Large intestine (tissue), 3 donors: ENCODE measurements at regions not wholly inside any gene's neighbourhood (a gene's known extent, or its start where the extent isn't known, plus 50 kb on each side); places are given as distances from the start of the nearest gene placed in this dataset.

Source experiments
- DNase-seq, 2 donors: peaks; one replicate each; pipeline versions ENCODE4 v3.0.0 to v3.0.0-alpha.2; 2013
- H3K27ac ChIP-seq: one replicate; pipeline ENCODE4 v1.5.1; 2013; ENCODE audit warnings: low read length
- H3K27me3 ChIP-seq: 2 replicates; pipeline ENCODE4 v1.6.1; 2013; ENCODE audit warnings: low read length; ENCODE audit not compliant: control insufficient read depth, insufficient read depth
- H3K36me3 ChIP-seq: 2 replicates; pipeline ENCODE4 v1.6.1; 2013; ENCODE audit warnings: low read length; ENCODE audit not compliant: control insufficient read depth, insufficient read depth
- H3K4me1 ChIP-seq: one replicate; pipeline ENCODE4 v1.6.1; 2013; ENCODE audit warnings: low read length; ENCODE audit not compliant: control insufficient read depth, insufficient read depth
- H3K4me3 ChIP-seq: one replicate; pipeline ENCODE4 v1.5.1; 2013; ENCODE audit warnings: low read length
- H3K9me3 ChIP-seq: one replicate; pipeline ENCODE4 v1.6.1; 2013; ENCODE audit warnings: mild to moderate bottlenecking, low read depth, low read length, moderate library complexity; ENCODE audit not compliant: control insufficient read depth
- WGBS: methylation state at CpG from one replicate; pipeline ENCODE4 v1.1.5; 2013; ENCODE audit warnings: low lambda C conversion rate; ENCODE audit not compliant: insufficient coverage; 5-methylcytosine and 5-hydroxymethylcytosine counted together

- no CpG with 5 or more reads among the region's 5 CpGs for WGBS
Measured at GRCh38 chr15:88382482-88382983, 84.7 kb downstream of the MRPL46 start.

GRCh38 chr15:88378188-88378637 is 89.0 kb downstream of the MRPL46 start:
- no peak overlapping the region for H3K4me3 ChIP-seq
- no peak overlapping the region for H3K27ac ChIP-seq
- H3K27me3 ChIP-seq = no peaks in the 10 kb centered on the region
- 100% methylated on average over 1 of the region's 3 CpGs for WGBS
- no peaks in the 10 kb centered on the region for H3K9me3 ChIP-seq
- no peaks in the 10 kb centered on the region for H3K4me1 ChIP-seq
- H3K36me3 ChIP-seq = no peaks in the 10 kb centered on the region
- no peak for DNase-seq

More at GRCh38 chr15:88382482-88382983, 84.7 kb downstream of the MRPL46 start:
- Histone ChIP-seq H3K27ac (no peak overlapping the region), H3K4me1 (no peaks in the 10 kb centered on the region), H3K4me3 (no peak overlapping the region), H3K9me3 (peaks cover 6% of the 10 kb centered on the region), H3K27me3 (no peaks in the 10 kb centered on the region), H3K36me3 (no peaks in the 10 kb centered on the region)
- DNase-seq = no peak

DNA sequence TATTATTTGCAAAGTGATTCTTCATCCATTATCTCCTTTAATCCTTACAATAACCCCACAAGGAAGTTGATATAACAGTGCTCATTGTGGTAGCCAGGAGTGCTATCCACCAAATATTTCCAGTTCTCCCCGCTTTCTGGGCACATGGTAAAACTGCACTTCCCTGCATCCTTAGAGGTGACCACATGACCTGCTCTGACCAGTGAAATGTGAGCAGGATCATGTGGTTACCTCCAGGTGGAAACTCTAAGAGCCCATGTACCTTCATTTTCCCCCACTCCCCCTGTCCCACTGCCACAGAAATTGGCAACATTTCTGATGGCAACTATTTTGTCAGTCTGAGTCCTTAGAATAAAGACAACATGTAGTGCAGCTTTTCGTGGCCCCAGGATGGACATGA is 89.7 kb downstream of the MRPL46 start:
- DNase-seq = no peak
- H3K9me3 ChIP-seq = no peaks in the 10 kb centered on the region
- no peak overlapping the region for H3K4me3 ChIP-seq
- no peaks in the 10 kb centered on the region for H3K27me3 ChIP-seq
- H3K36me3 ChIP-seq = no peaks in the 10 kb centered on the region
- 100% methylated on average over 1 of the region's 2 CpGs for whole genome bisulfite sequencing
- H3K4me1 ChIP-seq = no peaks in the 10 kb centered on the region
- no peak overlapping the region for H3K27ac ChIP-seq

DNA sequence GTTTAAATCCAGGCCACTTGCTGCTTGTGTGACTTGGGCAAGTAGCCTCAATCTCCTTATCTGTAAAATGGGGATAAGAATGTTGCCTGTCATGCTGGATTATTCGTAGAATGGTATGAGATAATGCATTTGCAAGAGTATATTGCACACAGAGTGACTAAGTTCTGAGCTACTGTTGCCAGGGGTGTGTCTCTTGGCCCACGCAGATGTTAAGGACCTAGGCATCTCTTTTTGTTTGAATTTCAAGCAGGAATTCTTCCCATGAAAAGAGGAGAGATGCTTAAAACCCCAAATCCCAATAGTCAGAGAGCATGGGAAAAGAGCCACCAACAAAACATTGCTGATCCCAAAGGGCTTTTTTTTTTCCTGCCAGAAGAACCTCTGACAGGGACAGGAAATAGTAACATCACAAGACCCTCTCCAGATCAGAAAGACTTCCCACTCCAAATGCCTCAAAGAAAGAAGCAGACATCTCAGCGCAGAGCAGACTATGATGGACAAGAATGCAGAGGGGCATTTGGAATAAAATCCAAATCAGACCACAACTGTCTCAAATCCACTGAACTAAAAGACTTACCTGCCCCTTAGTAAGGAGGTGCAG is 90.5 kb downstream of the MRPL46 start:
- H3K27me3 ChIP-seq = no peaks in the 10 kb centered on the region
- H3K36me3 ChIP-seq = no peaks in the 10 kb centered on the region
- no CpG with 5 or more reads among the region's 3 CpGs for WGBS
- H3K4me3 ChIP-seq = no peak overlapping the region
- no peak for DNase-seq
- no peak overlapping the region for H3K27ac ChIP-seq
- H3K9me3 ChIP-seq = no peaks in the 10 kb centered on the region
- no peaks in the 10 kb centered on the region for H3K4me1 ChIP-seq

GRCh38 chr15:88375234-88375927 is 91.8 kb downstream of the MRPL46 start:
- Histone ChIP-seq H3K4me3 (no peak overlapping the region), H3K4me1 (no peaks in the 10 kb centered on the region), H3K9me3 (no peaks in the 10 kb centered on the region), H3K27me3 (no peaks in the 10 kb centered on the region), H3K36me3 (no peaks in the 10 kb centered on the region), H3K27ac (no peak overlapping the region)
- no peak for DNase-seq
- 57% methylated on average over 3 of the region's 9 CpGs for WGBS

DNA sequence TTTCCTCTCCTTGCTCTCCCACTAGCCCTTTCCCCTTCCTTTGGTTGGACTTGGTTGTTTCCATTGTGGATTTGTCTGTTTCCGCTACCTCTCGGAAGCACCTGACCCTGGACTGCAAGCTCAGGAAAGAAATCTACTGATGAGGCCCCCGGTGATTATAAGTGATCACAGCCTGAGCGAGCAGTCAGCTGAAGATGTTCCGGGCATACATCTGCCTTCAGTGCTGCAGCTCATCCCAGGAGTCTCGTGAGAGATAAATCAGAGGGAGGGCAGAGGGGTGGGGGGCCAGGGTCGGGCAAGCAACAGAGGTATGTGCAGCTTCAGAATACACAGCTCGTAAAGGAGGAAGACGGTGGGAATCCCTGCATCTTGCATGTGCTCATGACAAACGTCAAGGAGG is 102.1 kb downstream of the MRPL46 start:
- no CpG with 5 or more reads among the region's 10 CpGs for WGBS
- Histone ChIP-seq H3K27me3 (no peaks in the 10 kb centered on the region), H3K4me1 (no peaks in the 10 kb centered on the region), H3K27ac (no peak overlapping the region), H3K4me3 (no peak overlapping the region), H3K36me3 (no peaks in the 10 kb centered on the region), H3K9me3 (no peaks in the 10 kb centered on the region)
- DNase-seq = no peak

GRCh38 chr15:88348579-88349230 is 92.2 kb upstream of the NTRK3 start:
- Histone ChIP-seq H3K27me3 (peaks cover 3% of the 10 kb centered on the region), H3K4me3 (no peak overlapping the region), H3K9me3 (no peaks in the 10 kb centered on the region), H3K36me3 (no peaks in the 10 kb centered on the region), H3K27ac (no peak overlapping the region), H3K4me1 (no peaks in the 10 kb centered on the region)
- DNase-seq = no peak
- 66% methylated on average over 2 of the region's 4 CpGs for WGBS

DNA sequence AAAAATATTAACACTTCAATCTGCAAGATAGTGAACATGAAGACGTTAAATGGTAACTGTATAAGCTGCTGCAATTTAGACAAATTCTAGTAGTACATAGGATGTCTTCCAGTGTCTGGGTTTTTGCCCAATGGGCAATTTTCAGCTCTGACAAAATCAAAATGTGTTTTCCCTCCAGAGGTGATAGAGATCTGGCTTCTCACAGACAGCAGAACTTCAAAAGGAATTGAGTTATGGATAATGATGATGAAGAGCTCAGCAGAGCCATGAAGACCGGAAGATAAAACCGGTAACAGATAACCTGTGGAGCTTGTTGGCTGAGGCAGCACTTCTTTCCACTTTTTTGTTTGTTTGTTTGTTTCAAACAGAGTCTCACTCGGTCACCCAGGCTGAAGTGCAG is 89.4 kb upstream of the NTRK3 start:
- Histone ChIP-seq H3K36me3 (no peaks in the 10 kb centered on the region), H3K27me3 (peaks cover 3% of the 10 kb centered on the region), H3K9me3 (no peaks in the 10 kb centered on the region), H3K27ac (no peak overlapping the region), H3K4me3 (no peak overlapping the region), H3K4me1 (no peaks in the 10 kb centered on the region)
- no peak for DNase-seq
- WGBS = no CpG with 5 or more reads among the region's 4 CpGs

GRCh38 chr15:88344786-88345185 is 88.2 kb upstream of the NTRK3 start:
- Histone ChIP-seq H3K4me3 (no peak overlapping the region), H3K27me3 (peaks cover 3% of the 10 kb centered on the region), H3K27ac (no peak overlapping the region), H3K4me1 (no peaks in the 10 kb centered on the region), H3K9me3 (no peaks in the 10 kb centered on the region), H3K36me3 (no peaks in the 10 kb centered on the region)
- no peak for DNase-seq
- no CpG with 5 or more reads among the region's 2 CpGs for WGBS

DNA sequence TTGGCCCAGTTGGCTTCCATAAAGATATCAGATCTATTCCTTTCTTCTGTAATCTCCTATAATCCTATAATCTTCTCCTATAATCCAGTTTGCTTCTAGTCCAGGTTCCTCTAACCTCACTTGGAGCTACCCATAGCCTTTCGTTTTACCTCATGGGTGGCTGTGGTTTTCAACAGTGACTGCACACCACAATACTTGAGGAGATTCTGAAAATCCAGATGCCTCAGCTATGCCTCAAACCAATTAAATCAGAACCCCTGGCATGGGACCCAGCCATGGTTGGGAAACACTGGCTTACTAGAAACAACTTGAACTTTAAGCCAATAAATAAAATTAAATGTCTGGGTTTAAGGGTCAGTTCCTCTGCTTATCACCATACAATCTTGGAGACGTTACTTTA is 86.1 kb upstream of the NTRK3 start:
- no peaks in the 10 kb centered on the region for H3K36me3 ChIP-seq
- no peaks in the 10 kb centered on the region for H3K27me3 ChIP-seq
- DNase-seq = no peak
- H3K4me1 ChIP-seq = no peaks in the 10 kb centered on the region
- H3K4me3 ChIP-seq = no peak overlapping the region
- no CpG with 5 or more reads among the region's 2 CpGs for WGBS
- no peak overlapping the region for H3K27ac ChIP-seq
- H3K9me3 ChIP-seq = no peaks in the 10 kb centered on the region
